ENCODE measurements at regions not wholly inside any gene's neighbourhood (a gene's known extent, or its start where the extent isn't known, plus 50 kb on each side); places are given as distances from the start of the nearest gene placed in this dataset.

- Histone ChIP-seq H3K27me3 (ENCODE audit: control insufficient read depth, insufficient read depth, low read length) (no peaks in the 10 kb centered on the region), H3K4me1 (ENCODE audit: control insufficient read depth in 2 of 3, insufficient read depth in 2 of 3, low read depth in 1 of 3, low read length in 3 of 3) (no peaks in the 10 kb centered on the region), H3K4me3 (ENCODE audit: low read length in 3 of 3) (no peak overlapping the region), H3K9ac (ENCODE audit: low read length in 3 of 3) (no peak overlapping the region), H3K27ac (ENCODE audit: low read depth in 2 of 2, low read length in 2 of 2) (no peak overlapping the region), H3K36me3 (ENCODE audit: control insufficient read depth in 2 of 3, insufficient read depth in 3 of 3, low read length in 3 of 3) (no peaks in the 10 kb centered on the region), H3K9me3 (ENCODE audit: control insufficient read depth in 2 of 3, insufficient read depth in 1 of 3, low read length in 3 of 3) (no peaks in the 10 kb centered on the region)
- DNase-seq (no peak), FAIRE-seq (no peak)
- intact Hi-C loops (cut with DNase I), result no loop called here
- no peak for TF ChIP-seq CTCF (IDR thresholded peaks at IDR 0.05; ENCODE audit: borderline replicate concordance, extremely low read depth, insufficient read depth)
Observed at GRCh38 chr16:6274351-6274750, 1058.3 kb upstream of the RBFOX1 start.

GRCh38 chr16:6267682-6268081, 1065.0 kb upstream of the RBFOX1 start:
- intact Hi-C loops (cut with DNase I), result no loop called here
- H3K9ac ChIP-seq (ENCODE audit: low read length in 3 of 3), result no peak overlapping the region
- H3K27ac ChIP-seq (ENCODE audit: low read depth in 2 of 2, low read length in 2 of 2), result no peak overlapping the region
- no peaks in the 10 kb centered on the region for H3K4me1 ChIP-seq (ENCODE audit: control insufficient read depth in 2 of 3, insufficient read depth in 2 of 3, low read depth in 1 of 3, low read length in 3 of 3)
- no peaks in the 10 kb centered on the region for H3K9me3 ChIP-seq (ENCODE audit: control insufficient read depth in 2 of 3, insufficient read depth in 1 of 3, low read length in 3 of 3)
- H3K4me3 ChIP-seq (ENCODE audit: low read length in 3 of 3), result no peak overlapping the region
- no peak for TF ChIP-seq CTCF (IDR thresholded peaks at IDR 0.05; ENCODE audit: borderline replicate concordance, extremely low read depth, insufficient read depth)
- FAIRE-seq (no peak), DNase-seq (no peak)
- H3K27me3 ChIP-seq (ENCODE audit: control insufficient read depth, insufficient read depth, low read length), result no peaks in the 10 kb centered on the region
- H3K36me3 ChIP-seq (ENCODE audit: control insufficient read depth in 2 of 3, insufficient read depth in 3 of 3, low read length in 3 of 3), result no peaks in the 10 kb centered on the region

GRCh38 chr16:6266703-6267102, 1065.9 kb upstream of the RBFOX1 start:
- FAIRE-seq (no peak), DNase-seq (no peak)
- TF ChIP-seq CTCF (IDR thresholded peaks at IDR 0.05; ENCODE audit: borderline replicate concordance, extremely low read depth, insufficient read depth), result no peak
- Histone ChIP-seq H3K4me3 (ENCODE audit: low read length in 3 of 3) (no peak overlapping the region), H3K9ac (ENCODE audit: low read length in 3 of 3) (no peak overlapping the region), H3K4me1 (ENCODE audit: control insufficient read depth in 2 of 3, insufficient read depth in 2 of 3, low read depth in 1 of 3, low read length in 3 of 3) (no peaks in the 10 kb centered on the region), H3K27ac (ENCODE audit: low read depth in 2 of 2, low read length in 2 of 2) (no peak overlapping the region), H3K27me3 (ENCODE audit: control insufficient read depth, insufficient read depth, low read length) (no peaks in the 10 kb centered on the region), H3K36me3 (ENCODE audit: control insufficient read depth in 2 of 3, insufficient read depth in 3 of 3, low read length in 3 of 3) (no peaks in the 10 kb centered on the region), H3K9me3 (ENCODE audit: control insufficient read depth in 2 of 3, insufficient read depth in 1 of 3, low read length in 3 of 3) (no peaks in the 10 kb centered on the region)
- intact Hi-C loops (cut with DNase I), result no loop called here

GRCh38 chr16:6265968-6266367, 1066.7 kb upstream of the RBFOX1 start:
- no peak for FAIRE-seq
- DNase-seq, result no peak
- intact Hi-C loops (cut with DNase I), result no loop called here
- Histone ChIP-seq H3K27ac (ENCODE audit: low read depth in 2 of 2, low read length in 2 of 2) (no peak overlapping the region), H3K27me3 (ENCODE audit: control insufficient read depth, insufficient read depth, low read length) (no peaks in the 10 kb centered on the region), H3K4me3 (ENCODE audit: low read length in 3 of 3) (no peak overlapping the region), H3K36me3 (ENCODE audit: control insufficient read depth in 2 of 3, insufficient read depth in 3 of 3, low read length in 3 of 3) (no peaks in the 10 kb centered on the region), H3K9ac (ENCODE audit: low read length in 3 of 3) (no peak overlapping the region), H3K9me3 (ENCODE audit: control insufficient read depth in 2 of 3, insufficient read depth in 1 of 3, low read length in 3 of 3) (no peaks in the 10 kb centered on the region), H3K4me1 (ENCODE audit: control insufficient read depth in 2 of 3, insufficient read depth in 2 of 3, low read depth in 1 of 3, low read length in 3 of 3) (no peaks in the 10 kb centered on the region)
- no peak for TF ChIP-seq CTCF (IDR thresholded peaks at IDR 0.05; ENCODE audit: borderline replicate concordance, extremely low read depth, insufficient read depth)
